ENCODE measurements at regions not wholly inside any gene's neighbourhood (a gene's known extent, or its start where the extent isn't known, plus 50 kb on each side); places are given as distances from the start of the nearest gene placed in this dataset.

DNA sequence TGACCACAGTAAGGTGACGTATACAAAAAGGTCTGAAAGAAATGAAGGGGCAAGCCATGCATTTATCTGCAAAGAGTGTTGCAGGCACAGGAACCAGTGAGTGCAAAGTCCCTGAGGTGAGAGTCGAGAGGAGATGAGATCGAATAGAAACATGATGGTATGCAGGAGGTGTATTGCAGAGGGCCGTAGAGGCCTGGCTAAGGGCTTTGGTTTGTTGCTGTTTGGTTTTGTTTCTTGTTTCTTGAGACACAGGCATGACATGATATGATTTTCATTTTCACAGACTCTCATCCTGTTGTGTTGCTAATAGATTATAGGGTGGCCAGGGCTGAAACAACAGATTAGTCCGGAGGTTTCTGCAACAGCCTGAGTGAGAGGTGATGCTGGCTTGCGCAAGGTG lies 80.4 kb downstream of the HSPH1 start:
- no peak for DNase-seq

DNA sequence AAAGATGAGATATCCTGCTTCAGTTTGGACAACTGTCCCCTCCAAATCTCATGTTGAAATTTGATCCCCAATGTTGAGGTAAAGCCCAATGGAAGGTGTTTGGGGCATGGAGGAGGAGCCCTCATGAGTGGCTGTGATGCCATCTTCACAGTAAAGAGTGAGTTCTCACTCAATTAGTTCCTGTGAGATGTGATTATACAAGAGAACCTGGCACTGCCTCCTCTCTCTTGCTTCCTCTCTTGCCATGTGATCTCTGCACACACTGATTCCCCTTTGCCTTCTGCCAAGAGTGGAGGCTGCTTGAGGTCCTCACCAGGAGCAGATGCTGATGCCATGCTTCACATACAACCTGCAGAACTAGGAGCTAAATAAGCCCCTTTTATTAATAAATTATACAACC lies 86.9 kb downstream of the HSPH1 start:
- DNase-seq: no peak

DNA sequence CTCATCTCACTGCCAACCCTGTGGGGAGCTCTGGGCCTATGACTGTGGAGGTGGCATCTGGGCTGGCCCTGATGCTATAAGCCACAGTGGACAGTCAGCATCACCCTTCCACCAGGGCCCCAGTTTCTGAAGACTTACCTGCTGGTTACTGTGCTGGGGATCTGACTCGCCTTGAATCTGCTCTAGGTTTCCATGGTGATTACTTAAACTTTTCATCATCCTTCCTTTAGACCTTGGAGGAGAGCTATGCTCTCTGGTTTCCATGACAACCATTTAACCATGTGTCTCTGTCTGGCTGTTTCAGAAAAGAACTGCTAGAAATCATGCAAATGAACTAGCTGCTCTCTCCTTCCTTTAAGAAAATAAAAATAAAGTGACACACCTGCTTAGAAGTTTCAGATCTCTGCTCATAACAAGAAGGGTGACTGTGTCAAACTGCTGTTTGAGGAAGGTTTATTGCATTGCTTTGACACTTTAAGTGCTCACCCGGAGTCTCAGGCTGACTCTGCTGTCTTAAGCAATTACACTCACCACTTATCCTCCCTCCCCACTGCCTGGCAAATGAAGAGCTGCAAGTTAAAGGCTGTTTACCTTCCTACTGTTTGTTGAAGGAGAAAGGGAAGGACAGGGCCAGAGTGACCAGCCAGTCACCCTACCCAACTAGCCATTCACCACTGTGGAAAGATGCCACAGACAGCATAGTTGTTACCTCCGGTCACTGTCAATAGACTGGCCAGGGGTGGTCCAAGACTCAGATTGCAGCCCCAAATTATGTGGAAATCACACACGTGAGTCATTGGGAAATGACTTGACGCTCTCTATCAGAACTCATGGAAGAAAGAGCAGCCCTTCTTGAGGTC lies 87.6 kb downstream of the HSPH1 start:
- DNase-seq: no peak

DNA sequence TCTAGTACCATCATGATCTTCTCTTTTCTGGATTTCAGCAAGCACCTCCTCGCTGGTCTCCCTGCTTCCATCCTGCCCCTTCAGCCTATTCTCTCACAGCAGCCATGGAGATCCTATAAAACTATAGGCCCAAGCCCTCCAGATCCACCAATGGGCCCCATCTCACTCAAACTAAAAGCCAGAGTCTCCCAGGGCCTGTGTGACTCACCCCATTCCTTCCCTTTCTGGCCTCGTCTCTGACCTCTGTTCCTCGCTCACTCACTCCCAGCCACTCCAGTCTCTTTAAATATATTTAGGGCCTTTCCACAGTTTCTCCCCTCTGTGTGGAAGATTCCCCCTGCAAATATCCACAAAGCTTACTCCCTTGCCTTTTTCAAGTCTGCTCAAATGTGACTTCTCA lies 89.7 kb downstream of the HSPH1 start:
- no peak for DNase-seq

DNA sequence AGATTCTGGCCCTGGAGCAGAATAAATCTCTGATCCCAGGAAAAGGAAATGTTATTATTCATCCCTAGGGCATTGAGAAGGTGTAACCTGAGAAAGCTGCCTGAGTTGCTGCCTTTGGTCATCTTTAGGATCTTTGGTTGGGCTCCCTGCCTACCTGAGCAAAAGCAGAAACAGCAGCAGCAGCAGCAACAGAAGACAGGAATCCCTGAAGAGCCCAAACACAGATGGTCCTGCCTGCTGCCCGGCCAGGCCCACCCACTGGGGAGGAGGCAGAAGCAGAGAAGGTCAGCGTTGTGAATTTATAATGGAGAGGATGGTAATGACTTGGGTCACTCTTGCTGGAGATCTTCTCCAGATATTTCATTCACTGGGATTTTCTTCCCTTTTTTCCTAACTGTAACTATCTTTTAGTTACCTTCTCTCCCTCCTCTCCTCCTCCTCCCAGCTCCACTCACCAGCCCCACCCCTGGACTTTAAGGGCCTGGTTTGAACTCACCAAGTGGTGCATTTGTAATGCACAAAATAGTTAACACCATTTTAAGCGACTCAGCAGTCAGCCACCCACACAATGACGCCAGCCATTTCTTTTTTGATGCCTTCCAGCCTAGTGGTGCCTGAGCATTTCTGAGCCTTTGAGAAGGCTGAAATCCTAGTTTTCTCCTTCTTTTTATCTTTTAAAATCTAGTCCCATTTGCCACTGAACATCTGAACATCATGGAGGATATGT lies 91.7 kb downstream of the HSPH1 start:
- no peak for DNase-seq

DNA sequence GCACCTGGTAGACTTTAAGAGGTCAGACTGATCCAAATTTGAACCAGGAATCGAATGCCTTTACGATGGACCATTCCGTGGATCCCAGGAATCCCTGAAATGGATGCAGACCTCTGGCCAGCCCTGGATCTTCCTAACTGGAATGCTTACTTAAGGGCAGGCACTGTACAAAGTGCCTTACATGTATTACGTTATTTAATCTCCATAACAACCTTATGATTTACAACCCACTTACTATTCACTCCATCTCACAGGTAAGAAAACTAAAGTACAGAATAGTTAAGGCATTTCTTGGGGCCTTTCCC lies 93.6 kb downstream of the HSPH1 start:
- no peak for DNase-seq

DNA sequence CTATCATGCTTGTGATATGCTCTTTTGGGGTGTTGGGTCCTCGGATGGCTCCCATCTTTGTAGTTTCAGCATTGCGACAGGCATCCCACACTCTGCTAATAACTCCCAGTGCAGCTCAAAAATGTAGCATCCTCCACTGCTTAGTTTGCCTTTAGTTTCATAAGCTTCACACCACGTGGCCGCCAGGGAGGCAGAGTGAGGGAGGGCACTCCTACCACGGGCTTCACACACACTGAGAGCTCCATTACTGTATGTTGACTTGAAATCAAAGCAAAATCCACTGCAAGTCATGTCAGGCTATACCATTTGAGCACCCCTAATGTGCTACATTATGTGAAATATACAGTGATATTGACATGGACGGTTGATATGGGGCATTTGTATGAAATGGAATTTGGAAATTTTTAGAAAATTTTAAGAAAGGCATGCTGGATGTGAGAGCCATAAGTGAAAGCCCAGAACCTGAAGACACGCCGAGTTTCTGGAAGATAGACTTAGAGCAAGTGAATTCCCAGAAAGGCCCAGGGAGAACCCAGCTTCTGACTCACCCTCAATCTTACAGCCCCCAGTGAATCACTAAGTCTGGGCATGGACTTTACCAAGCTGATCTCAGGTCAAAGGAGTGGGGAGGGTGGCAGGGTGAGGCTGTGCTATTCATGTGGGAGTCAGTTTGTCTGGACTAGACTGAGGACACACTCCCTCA lies 94.1 kb downstream of the HSPH1 start:
- DNase-seq: no peak

DNA sequence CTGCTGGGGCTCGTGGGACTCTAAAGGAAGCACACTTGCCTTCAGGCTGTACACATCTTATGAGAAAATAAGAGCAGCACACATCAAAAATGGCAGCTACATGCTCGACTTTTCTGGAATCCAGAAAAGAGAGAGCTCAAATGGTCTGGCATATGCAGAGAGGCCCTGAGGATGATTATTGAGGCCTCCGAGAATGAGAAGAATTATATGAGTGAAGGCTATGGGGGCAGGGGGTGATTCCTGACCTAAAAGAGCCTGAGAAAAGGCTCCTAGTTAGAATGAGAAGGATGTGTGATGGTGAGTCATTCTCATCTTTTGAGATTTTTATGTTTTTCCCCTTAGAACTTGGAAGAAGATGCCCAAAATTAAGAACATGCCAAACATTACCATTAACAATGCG lies 97.1 kb downstream of the HSPH1 start:
- DNase-seq: no peak

DNA sequence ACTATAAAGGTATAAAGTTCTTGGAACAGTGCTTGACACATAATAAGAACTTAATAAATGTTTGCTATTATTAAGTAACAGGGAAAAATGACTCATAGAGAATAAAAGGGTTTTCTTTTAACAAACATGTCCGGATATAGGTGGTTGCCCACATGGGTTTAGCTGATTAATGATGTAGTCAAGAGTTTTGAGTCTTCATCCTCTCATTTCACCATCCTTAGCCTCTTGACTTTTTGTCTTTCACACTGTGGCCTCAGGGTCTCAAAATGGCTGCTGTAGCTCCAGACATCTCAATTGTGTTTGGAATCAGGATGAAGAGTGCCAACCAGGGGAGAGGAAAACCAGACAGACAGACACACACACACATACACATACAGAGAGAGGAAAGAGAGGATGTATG lies 97.9 kb downstream of the HSPH1 start:
- no peak for DNase-seq

DNA sequence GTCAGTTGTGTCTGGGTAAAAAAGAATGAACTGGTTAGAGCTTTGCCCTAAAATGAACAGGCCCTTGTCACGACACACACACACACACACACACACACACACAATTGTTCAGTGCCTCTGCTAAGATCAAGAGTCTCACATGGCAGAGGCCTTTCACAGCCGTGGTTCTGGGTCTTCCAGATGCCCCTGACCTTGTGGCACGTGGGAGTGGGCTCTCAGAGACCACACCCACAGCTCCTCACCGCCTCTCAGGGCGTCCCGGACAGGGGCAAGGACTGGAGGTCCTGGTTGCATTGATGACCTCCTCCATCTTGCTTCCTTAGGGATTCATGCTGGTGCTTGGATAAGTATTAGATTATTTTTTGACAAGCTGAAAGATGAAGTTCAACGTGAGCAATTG lies 101.0 kb downstream of the HSPH1 start:
- DNase-seq: no peak

DNA sequence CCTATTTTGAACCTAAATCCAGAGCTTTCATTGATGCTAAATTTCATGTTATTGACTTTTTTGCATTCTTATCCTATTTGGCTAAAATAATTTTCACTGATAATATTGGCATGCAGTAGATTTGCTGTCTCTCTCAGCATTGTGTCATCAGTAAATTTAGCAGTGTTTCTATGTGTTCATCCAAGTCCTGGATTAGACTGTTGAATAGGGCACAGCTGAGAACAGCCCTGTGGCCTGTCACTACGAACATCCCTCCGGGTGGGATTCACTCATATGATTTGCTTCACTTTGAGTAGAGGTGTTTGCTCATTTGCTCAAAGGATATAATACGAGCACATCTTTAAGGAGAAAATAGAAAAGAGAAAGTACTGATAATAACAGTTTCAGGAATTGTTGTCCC lies 101.5 kb downstream of the HSPH1 start:
- no peak for DNase-seq

DNA sequence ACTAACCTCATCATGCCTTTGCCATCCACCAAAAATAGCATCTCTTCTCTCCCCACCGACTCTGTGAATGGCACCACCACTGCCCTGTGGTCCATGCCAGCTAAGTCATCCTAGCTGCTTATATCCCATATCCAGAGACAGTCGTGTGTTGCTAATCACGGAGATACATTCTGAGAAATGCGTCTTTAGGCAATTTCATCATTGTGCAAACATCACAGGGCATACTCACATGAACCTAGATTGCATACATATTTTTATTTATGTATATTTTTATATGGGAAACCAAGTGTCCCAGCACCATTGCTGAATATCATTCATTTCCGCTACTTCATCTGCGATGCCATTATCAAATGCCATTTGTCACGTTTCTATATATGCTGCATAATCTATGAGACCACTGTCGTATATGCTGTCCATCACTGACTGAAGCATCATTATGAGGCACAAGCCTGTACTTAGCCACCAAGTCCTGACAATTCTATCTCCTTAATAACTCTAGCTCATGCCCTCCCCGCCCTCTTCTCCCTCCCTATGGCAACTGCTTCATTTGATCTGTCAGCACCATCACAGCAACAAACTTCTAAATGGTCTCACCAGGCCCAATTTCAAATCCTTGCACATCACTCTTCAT lies 104.2 kb downstream of the HSPH1 start:
- no peak for DNase-seq

DNA sequence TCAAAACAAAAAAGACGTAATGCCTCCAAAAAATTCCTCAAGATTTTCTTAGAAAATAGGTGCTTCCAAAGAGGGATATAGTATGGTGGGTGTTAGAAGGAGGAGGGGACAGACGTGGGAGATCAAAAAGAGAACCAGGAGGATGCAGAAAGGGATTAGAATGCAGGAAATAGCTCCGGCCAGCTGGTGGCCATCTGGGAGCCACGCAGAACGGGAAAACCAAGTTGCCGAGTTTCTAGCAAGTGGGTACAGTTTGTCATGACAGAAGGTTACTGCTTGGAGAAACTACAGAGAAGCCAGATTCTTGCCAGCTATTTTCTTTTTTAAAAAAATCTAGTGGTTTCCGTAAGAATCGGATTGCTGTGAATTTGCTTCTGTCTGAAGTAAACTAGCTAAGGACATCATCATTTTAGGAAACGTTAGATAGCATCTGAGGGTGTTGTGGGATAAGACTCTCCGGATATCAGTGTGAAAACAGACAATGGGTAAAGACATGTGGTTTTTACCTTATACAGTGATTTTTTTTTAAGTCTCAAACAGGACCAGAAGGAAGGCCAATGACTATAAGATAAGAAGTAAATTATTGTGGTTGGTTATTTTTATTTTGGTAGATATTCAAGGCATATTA lies 104.9 kb downstream of the HSPH1 start:
- no peak for DNase-seq

DNA sequence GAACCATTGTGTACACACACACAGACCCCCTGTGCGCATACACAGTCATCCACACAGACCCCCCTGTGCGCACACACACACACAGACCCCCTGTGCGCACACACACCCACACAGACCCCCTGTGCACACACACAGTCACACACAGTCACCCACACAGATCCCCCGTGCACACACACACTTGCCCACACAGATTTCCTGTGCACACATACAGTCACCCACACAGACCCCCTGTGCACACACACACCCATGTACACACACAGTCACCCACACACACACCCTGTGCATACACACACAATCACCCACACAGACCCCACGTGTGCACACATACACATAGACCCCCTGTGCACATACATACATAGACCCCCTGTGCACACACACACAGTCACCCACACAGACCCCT lies 106.1 kb downstream of the HSPH1 start:
- DNase-seq: no peak

DNA sequence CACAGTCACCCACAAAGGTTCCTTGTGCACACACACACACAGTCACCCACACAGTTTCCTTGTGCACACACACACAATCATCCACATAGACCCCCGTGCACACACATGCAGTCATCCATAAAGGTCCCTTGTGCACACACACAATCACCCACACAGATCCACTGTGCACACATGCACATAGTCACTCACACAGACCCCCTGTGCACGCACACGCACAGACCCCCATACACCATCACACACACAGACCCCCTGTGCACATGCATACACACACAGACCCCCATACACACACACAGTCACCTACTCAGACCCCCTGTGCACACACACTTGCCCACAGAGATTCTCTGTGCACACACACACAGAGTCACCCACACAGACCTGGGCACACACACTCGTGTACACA lies 107.1 kb downstream of the HSPH1 start:
- no peak for DNase-seq

DNA sequence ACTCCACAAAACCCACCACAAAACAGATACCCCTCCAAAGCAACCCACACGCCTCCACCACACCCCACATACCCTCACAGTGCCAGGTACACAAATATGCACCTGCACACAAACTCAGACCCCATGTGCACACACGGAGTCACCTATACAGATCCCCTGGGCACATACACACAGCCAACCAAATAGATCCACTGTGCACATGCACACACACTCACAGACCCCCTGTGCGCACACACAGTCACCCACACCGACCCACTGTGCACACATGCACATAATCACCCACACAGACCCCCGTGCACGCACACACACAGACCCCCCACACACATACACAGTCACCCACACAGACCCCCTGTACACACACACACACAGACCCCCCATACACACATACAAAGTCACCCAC lies 107.8 kb downstream of the HSPH1 start:
- no peak for DNase-seq

DNA sequence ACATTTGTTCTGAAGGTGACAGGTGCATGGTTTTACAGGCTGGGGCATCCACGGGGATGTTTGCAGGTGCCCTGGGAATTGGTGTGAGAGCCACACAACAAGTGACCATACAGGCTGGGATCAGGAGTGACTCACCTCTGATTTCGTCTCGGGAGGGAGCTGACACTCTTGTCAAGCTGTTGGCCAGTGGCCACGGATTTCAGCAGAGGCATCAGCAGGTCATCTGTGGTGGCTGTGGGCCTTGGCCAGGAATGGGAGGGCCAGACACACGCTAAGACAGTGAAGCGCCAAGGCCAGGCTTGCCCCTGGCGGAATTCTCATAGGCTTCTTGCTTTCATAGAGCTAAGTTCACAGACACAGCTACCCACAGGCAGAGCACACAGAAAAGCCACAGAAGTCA lies 108.6 kb downstream of the HSPH1 start:
- DNase-seq: no peak

DNA sequence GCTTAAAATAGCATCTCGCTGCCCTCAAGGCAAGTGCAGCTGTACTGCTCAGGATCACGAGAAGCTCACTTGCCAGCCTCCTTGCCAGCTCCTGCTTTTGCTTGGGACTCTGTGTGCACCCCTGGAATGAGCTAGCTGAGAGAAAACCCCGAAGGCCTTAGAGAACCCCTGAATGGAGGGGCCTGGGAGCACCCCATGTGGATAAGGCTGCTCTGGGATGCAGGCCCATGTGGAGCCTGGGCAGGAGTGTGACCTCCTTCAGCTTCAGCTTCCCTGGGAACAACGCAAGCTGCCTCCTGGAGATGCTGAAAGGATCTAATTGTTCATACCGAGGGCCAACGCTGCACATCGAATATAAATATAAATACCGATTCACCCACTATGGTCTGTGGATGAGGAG lies 109.2 kb downstream of the HSPH1 start:
- no peak for DNase-seq

DNA sequence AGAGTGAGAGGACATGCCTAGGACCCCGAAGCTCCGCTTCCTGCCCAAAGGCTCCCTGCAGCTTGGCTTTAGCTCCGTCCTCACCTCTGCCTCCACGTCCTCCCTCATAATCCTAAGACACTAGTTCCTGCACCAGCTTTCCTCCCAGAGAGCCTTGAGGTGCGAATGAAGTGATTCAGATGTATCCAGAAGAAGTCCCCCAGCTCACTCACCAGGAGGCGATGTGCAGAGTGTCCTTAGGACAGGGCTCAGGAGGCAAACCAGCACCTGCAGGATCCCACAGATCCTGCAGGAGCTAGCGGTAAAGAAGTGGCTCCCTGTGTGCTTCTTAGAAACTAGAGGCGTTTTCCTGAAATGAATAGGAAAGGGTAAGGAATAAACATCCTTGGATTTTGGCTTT lies 109.7 kb downstream of the HSPH1 start:
- DNase-seq: no peak

DNA sequence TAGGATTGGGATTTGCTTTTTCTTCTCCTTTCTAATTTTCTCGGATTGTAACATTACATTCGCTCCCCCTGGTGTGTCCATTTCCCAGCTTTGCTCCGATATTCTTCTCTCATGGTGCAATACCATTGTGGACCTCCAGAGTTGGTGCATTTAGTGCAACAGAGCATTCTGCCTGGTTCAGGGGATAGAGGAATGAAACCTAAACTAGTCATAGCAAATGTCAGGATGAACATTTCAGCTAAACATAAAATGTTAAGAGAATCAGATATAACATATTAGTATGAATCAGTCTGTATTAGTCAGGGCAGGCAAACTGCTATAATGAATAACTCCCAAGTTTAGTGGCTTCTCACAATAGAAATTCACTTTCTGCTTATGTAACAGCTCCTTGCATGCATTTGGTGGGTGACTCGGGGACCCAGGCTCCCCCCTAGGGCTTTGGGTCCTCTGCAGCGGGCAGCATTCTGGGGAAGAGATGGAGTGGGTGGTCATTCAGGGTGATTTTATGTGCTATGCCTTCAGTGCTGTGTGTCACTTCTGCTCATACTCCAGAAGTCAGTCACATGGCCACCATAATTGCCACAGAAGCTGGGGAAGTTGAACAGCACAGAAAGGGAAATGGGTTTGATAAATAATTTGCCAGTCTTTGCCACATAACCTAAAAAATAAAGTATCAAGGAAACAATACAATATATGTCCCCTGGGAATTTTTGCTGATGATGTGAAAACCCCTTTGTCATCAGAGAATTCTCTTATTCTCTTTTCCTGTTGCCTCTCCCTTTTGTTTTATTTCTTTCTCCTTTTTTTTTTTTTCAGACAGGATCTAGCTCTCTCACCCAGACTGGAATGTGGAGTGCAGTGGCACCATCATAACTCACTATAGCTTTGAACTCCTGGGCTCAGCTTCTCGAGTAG lies 111.0 kb downstream of the HSPH1 start:
- DNase-seq: no peak

DNA sequence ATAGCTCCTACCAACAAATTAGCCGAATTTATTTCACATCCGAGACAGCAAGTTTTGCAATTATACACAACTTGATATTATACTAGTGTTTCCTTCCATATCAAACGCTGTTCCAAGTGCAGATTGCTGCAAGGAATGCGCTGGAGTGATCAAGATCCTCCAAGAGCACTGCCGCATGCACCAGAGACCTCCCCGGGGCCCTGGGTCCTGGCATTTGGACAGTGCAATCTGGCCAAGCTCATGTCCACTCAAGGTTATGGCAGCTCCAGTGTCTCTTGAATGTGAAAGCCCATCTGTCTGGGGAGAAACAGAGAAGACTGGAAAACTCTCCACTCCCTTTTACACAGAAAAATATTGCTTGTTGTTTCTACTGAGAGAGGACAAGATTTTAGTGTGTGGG lies 111.9 kb downstream of the HSPH1 start:
- no peak for DNase-seq

Data from right lung (tissue), 2 donors.